ENCODE measurements at regions not wholly inside any gene's neighbourhood (a gene's known extent, or its start where the extent isn't known, plus 50 kb on each side); places are given as distances from the start of the nearest gene placed in this dataset.

DNA sequence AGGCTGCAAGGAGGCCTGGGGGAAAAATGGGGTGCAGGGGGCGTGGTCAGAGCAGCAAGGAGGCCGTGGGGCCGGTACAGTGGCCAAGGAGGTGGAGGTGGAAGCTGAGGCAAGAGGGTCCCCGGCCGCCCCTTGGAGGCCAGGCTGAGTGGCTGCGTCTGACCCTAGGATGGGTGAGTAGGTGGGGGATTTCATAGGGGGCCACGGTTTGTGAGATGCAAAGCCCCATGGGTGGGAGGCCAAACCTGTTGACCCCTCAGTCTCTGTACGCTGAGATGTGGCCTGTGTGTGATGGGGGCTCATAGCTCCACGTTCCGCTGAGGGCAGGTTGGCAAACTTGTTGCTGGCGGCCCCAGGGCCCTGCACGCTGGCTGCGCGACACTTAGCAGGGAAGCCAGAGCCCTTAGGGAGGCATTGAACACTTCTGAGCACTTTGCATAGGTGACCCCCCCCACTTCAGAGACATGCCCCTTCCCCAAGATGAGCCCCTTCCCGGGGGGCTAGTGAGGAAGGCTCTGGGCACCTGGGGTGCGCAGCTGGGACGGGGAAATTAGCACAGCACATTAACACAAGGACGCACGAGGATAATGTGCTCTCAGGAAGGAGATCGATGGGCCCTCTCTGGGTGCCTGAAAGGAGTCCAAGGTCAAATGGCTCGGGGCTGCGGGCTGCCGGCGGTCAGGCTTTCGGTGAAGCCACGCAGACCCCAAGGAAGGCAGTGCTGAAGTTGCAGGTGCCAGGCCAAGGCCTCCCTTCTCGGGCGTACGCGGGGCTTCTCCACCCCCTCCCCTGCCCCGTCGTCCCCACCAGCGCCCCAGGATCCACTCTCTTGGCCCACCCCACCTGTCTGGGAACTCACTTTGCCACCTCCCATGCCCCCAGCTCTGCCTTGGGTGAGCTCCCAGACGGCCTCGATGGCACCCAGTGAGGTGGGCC lies 107.4 kb downstream of the HMX1 start:
- H2AFZ ChIP-seq (ENCODE audit: low read depth, low read length) = no peak overlapping the region
- no peaks in the 10 kb centered on the region for H3K4me1 ChIP-seq (ENCODE audit: control insufficient read depth, extremely low read depth, insufficient read depth, low read length)
- H3K36me3 ChIP-seq (ENCODE audit: control insufficient read depth in 2 of 2, extremely low read depth in 1 of 2, insufficient read depth in 2 of 2, low read length in 2 of 2) = no peaks in the 10 kb centered on the region
- intact Hi-C loops (cut with micrococcal nuclease) = no loop called here
- CTCF ChIA-PET = no interaction called here
- no peak for DNase-seq (ENCODE audit: low read depth, low spot score)
- no TSS peak for BruUV-seq (replicated peaks)
- H4K20me1 ChIP-seq (replicated peaks; ENCODE audit: control insufficient read depth, extremely low read depth, insufficient read depth, low read length) = no peaks in the 10 kb centered on the region
- dilution Hi-C loops (cut with MboI; ENCODE audit: extremely low pct_ligation_motif_present, low sequenced_read_pairs) = no loop called here
- POLR2A ChIA-PET = no interaction called here
- no peak for FAIRE-seq
- no peak overlapping the region for H3K4me3 ChIP-seq (replicated peaks in 1 of 3; ENCODE audit: insufficient read depth in 1 of 3, low read depth in 1 of 3, low read length in 3 of 3)
- no peak overlapping the region for H3K9ac ChIP-seq (replicated peaks; ENCODE audit: extremely low read depth, insufficient read depth, low read length)
- H3K9me1 ChIP-seq (replicated peaks; ENCODE audit: control insufficient read depth, extremely low read depth, insufficient read depth, low read length) = no peaks in the 10 kb centered on the region
- H3K79me2 ChIP-seq (ENCODE audit: control insufficient read depth, insufficient read depth, low read length) = no peaks in the 10 kb centered on the region
- no peak overlapping the region for H3K27ac ChIP-seq (ENCODE audit: insufficient read depth, low read depth, low read length)
- H3K27me3 ChIP-seq (ENCODE audit: control insufficient read depth in 2 of 2, insufficient read depth in 2 of 2, low read length in 2 of 2) = no peaks in the 10 kb centered on the region
- H3K4me2 ChIP-seq (ENCODE audit: insufficient read depth, low read length) = no peak overlapping the region
- no peaks in the 10 kb centered on the region for H3K9me3 ChIP-seq (replicated peaks; ENCODE audit: control insufficient read depth, insufficient read depth, low read length)
- TF ChIP-seq, protein P1, sequence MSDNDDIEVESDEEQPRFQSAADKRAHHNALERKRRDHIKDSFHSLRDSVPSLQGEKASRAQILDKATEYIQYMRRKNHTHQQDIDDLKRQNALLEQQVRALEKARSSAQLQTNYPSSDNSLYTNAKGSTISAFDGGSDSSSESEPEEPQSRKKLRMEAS (IDR thresholded peaks at IDR 0.05; ENCODE audit: insufficient read depth, insufficient read length) = no peak

DNA sequence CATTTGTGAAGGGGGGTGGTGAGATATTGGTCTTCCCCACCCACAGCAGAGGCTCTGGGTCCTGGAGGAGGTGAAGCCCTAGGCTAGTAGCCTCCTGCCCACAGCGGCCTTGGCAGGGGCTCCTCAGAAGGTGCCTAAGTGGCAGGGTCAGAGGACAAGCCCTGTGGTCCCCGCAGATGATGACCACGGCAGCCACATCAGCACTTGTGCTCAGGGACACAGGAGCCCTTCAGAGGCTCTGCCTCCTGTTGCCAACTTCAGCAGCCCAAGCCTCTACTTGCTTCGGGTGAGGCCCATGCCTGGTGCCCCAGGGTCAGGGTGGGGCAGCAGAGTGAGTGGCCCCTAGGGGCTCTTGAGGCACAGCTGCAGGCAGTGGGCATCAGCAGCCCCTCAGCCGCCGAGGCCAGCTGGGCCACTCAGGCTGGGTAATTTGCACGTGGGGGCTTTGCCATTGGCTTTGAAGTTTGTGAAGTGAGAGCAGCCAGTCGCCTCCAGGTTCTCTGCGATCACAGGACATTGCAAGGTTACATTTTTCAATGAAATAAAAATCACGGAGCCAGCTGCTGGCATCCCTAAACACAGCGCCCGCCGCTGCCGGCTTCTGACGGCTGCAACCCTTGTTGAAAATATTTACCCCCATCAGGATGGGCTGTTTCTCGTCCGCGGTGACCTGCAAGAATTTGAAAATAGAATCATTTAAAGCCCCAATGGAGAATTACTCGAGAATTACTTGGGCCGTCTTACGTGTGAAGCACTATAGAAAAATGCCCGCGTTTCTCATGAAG lies 108.5 kb downstream of the HMX1 start:
- intact Hi-C loops (cut with micrococcal nuclease) = no loop called here

More for the DNA sequence above, 108.5 kb downstream of the HMX1 start:
- no peak overlapping the region for H3K27ac ChIP-seq (ENCODE audit: insufficient read depth, low read depth, low read length)
- H3K4me3 ChIP-seq (replicated peaks in 1 of 3; ENCODE audit: insufficient read depth in 1 of 3, low read depth in 1 of 3, low read length in 3 of 3) = no peak overlapping the region
- H4K20me1 ChIP-seq (replicated peaks; ENCODE audit: control insufficient read depth, extremely low read depth, insufficient read depth, low read length) = no peaks in the 10 kb centered on the region
- no peaks in the 10 kb centered on the region for H3K9me3 ChIP-seq (replicated peaks; ENCODE audit: control insufficient read depth, insufficient read depth, low read length)
- ChIA-PET POLR2A (no interaction called here), CTCF (no interaction called here)
- no TSS peak for BruUV-seq (replicated peaks)
- TF ChIP-seq, protein P2, sequence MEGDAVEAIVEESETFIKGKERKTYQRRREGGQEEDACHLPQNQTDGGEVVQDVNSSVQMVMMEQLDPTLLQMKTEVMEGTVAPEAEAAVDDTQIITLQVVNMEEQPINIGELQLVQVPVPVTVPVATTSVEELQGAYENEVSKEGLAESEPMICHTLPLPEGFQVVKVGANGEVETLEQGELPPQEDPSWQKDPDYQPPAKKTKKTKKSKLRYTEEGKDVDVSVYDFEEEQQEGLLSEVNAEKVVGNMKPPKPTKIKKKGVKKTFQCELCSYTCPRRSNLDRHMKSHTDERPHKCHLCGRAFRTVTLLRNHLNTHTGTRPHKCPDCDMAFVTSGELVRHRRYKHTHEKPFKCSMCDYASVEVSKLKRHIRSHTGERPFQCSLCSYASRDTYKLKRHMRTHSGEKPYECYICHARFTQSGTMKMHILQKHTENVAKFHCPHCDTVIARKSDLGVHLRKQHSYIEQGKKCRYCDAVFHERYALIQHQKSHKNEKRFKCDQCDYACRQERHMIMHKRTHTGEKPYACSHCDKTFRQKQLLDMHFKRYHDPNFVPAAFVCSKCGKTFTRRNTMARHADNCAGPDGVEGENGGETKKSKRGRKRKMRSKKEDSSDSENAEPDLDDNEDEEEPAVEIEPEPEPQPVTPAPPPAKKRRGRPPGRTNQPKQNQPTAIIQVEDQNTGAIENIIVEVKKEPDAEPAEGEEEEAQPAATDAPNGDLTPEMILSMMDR (IDR thresholded peaks at IDR 0.05; ENCODE audit: extremely low read depth in 1 of 2, insufficient read depth in 1 of 2, low read depth in 1 of 2, low read length in 2 of 2) = no peak
- no peak for TF ChIP-seq POLR2A (IDR thresholded peaks at IDR 0.05; ENCODE audit: low read depth, low read length)
- no peak for TF ChIP-seq POLR2AphosphoS5 (IDR thresholded peaks at IDR 0.05; ENCODE audit: insufficient read depth, low read depth, low read length)
- TF ChIP-seq, protein P1 (IDR thresholded peaks at IDR 0.05; ENCODE audit: insufficient read depth, insufficient read length) = no peak
- no peak for TF ChIP-seq GATA2 (IDR thresholded peaks at IDR 0.05; ENCODE audit: insufficient read depth, insufficient read length, low read depth, low read length)
- no peak for TF ChIP-seq MYC (IDR thresholded peaks at IDR 0.05; ENCODE audit: low read depth, low read length)
- TF ChIP-seq EZH2 (IDR thresholded peaks at IDR 0.05; ENCODE audit: borderline replicate concordance, low read depth, low read length, severe bottlenecking) = no peak
- no peak for TF ChIP-seq JUN (IDR thresholded peaks at IDR 0.05; ENCODE audit: borderline replicate concordance, insufficient read depth, insufficient read length, low read depth)
- H2AFZ ChIP-seq (ENCODE audit: low read depth, low read length) = no peak overlapping the region
- no peak overlapping the region for H3K9ac ChIP-seq (replicated peaks; ENCODE audit: extremely low read depth, insufficient read depth, low read length)
- DNase-seq (ENCODE audit: low read depth, low spot score) (no peak), FAIRE-seq (no peak)
- H3K4me2 ChIP-seq (ENCODE audit: insufficient read depth, low read length) = no peak overlapping the region
- no peaks in the 10 kb centered on the region for H3K9me1 ChIP-seq (replicated peaks; ENCODE audit: control insufficient read depth, extremely low read depth, insufficient read depth, low read length)
- no peaks in the 10 kb centered on the region for H3K27me3 ChIP-seq (ENCODE audit: control insufficient read depth in 2 of 2, insufficient read depth in 2 of 2, low read length in 2 of 2)
- no peaks in the 10 kb centered on the region for H3K36me3 ChIP-seq (ENCODE audit: control insufficient read depth in 2 of 2, extremely low read depth in 1 of 2, insufficient read depth in 2 of 2, low read length in 2 of 2)
- no peaks in the 10 kb centered on the region for H3K79me2 ChIP-seq (ENCODE audit: control insufficient read depth, insufficient read depth, low read length)
- dilution Hi-C loops (cut with MboI; ENCODE audit: extremely low pct_ligation_motif_present, low sequenced_read_pairs) = no loop called here
- H3K4me1 ChIP-seq (ENCODE audit: control insufficient read depth, extremely low read depth, insufficient read depth, low read length) = no peaks in the 10 kb centered on the region
